ENCODE measurements at regions not wholly inside any gene's neighbourhood (a gene's known extent, or its start where the extent isn't known, plus 50 kb on each side); places are given as distances from the start of the nearest gene placed in this dataset.

- no peak for FAIRE-seq
- Histone ChIP-seq H3K4me1 (ENCODE audit: control insufficient read depth, extremely low read depth, insufficient read depth, low read length) (peaks cover 29% of the 10 kb centered on the region), H3K27ac (ENCODE audit: control insufficient read depth, insufficient read depth, low read length) (no peak overlapping the region)
Measured at GRCh38 chr5:58262226-58262625, 197.7 kb downstream of the PLK2 start.

GRCh38 chr5:58261605-58262004, 198.3 kb downstream of the PLK2 start:
- no peaks in the 10 kb centered on the region for H3K79me2 ChIP-seq (ENCODE audit: control insufficient read depth, insufficient read depth, low read length)
- no peak for TF ChIP-seq CTCF (optimal IDR thresholded peaks at IDR 0.05 in 1 of 3, IDR thresholded peaks at IDR 0.05 in 1 of 3, conservative IDR thresholded peaks at IDR 0.05 in 1 of 3; ENCODE audit: extremely low read depth in 1 of 3, insufficient read depth in 2 of 3, low read length in 3 of 3)
- TF ChIP-seq EZH2 (IDR thresholded peaks at IDR 0.05; ENCODE audit: low read length) = no peak
- H3K4me2 ChIP-seq (ENCODE audit: control insufficient read depth, extremely low read depth, insufficient read depth, low read depth, low read length) = peak overlapping the region; percentile 33
- no peak overlapping the region for H3K9ac ChIP-seq (ENCODE audit: control insufficient read depth, extremely low read depth, insufficient read depth, low read length)
- peak overlapping the region; percentile 36 for H3K27ac ChIP-seq (ENCODE audit: control insufficient read depth, insufficient read depth, low read length)
- DNase-seq (ENCODE audit: low read depth, low spot score) (no peak), FAIRE-seq (peak; percentile 55)
- no peaks in the 10 kb centered on the region for H3K9me3 ChIP-seq (ENCODE audit: control insufficient read depth, low read depth, low read length)
- peak overlapping the region; percentile 78 for H2AFZ ChIP-seq (ENCODE audit: control insufficient read depth, low read length)
- dilution Hi-C loops (cut with MboI; ENCODE audit: extremely low pct_ligation_motif_present, low sequenced_read_pairs) = no loop called here
- H3K27me3 ChIP-seq (ENCODE audit: control insufficient read depth, extremely low read depth, insufficient read depth, low read length) = no peaks in the 10 kb centered on the region
- no peaks in the 10 kb centered on the region for H3K36me3 ChIP-seq (ENCODE audit: control insufficient read depth in 2 of 2, extremely low read depth in 1 of 2, insufficient read depth in 2 of 2, low read length in 2 of 2)
- H3K9me1 ChIP-seq (ENCODE audit: control insufficient read depth, extremely low read depth, insufficient read depth, low read length) = no peaks in the 10 kb centered on the region
- H3K4me1 ChIP-seq (ENCODE audit: control insufficient read depth, extremely low read depth, insufficient read depth, low read length) = peaks cover 28% of the 10 kb centered on the region
- no peak overlapping the region for H3K4me3 ChIP-seq (ENCODE audit: control insufficient read depth in 2 of 3, extremely low read depth in 1 of 3, insufficient read depth in 2 of 3, low read depth in 1 of 3, low read length in 3 of 3)
- H4K20me1 ChIP-seq (ENCODE audit: control insufficient read depth, extremely low read depth, insufficient read depth, low read length) = no peaks in the 10 kb centered on the region

More at GRCh38 chr5:58262226-58262625, 197.7 kb downstream of the PLK2 start:
- Histone ChIP-seq H3K9me1 (ENCODE audit: control insufficient read depth, extremely low read depth, insufficient read depth, low read length) (no peaks in the 10 kb centered on the region), H3K4me2 (ENCODE audit: control insufficient read depth, extremely low read depth, insufficient read depth, low read depth, low read length) (no peak overlapping the region), H3K79me2 (ENCODE audit: control insufficient read depth, insufficient read depth, low read length) (no peaks in the 10 kb centered on the region), H3K9me3 (ENCODE audit: control insufficient read depth, low read depth, low read length) (no peaks in the 10 kb centered on the region), H3K9ac (ENCODE audit: control insufficient read depth, extremely low read depth, insufficient read depth, low read length) (no peak overlapping the region), H2AFZ (ENCODE audit: control insufficient read depth, low read length) (no peak overlapping the region), H3K27me3 (ENCODE audit: control insufficient read depth, extremely low read depth, insufficient read depth, low read length) (no peaks in the 10 kb centered on the region), H4K20me1 (ENCODE audit: control insufficient read depth, extremely low read depth, insufficient read depth, low read length) (no peaks in the 10 kb centered on the region), H3K4me3 (ENCODE audit: control insufficient read depth in 2 of 3, extremely low read depth in 1 of 3, insufficient read depth in 2 of 3, low read depth in 1 of 3, low read length in 3 of 3) (no peak overlapping the region), H3K36me3 (ENCODE audit: control insufficient read depth in 2 of 2, extremely low read depth in 1 of 2, insufficient read depth in 2 of 2, low read length in 2 of 2) (no peaks in the 10 kb centered on the region)
- dilution Hi-C loops (cut with MboI; ENCODE audit: extremely low pct_ligation_motif_present, low sequenced_read_pairs) = no loop called here
- TF ChIP-seq CTCF (optimal IDR thresholded peaks at IDR 0.05 in 1 of 3, IDR thresholded peaks at IDR 0.05 in 1 of 3, conservative IDR thresholded peaks at IDR 0.05 in 1 of 3; ENCODE audit: extremely low read depth in 1 of 3, insufficient read depth in 2 of 3, low read length in 3 of 3) (no peak), EZH2 (IDR thresholded peaks at IDR 0.05; ENCODE audit: low read length) (no peak)
- DNase-seq (ENCODE audit: low read depth, low spot score) = no peak
